ENCODE measurements at regions not wholly inside any gene's neighbourhood (a gene's known extent, or its start where the extent isn't known, plus 50 kb on each side); places are given as distances from the start of the nearest gene placed in this dataset.

DNA sequence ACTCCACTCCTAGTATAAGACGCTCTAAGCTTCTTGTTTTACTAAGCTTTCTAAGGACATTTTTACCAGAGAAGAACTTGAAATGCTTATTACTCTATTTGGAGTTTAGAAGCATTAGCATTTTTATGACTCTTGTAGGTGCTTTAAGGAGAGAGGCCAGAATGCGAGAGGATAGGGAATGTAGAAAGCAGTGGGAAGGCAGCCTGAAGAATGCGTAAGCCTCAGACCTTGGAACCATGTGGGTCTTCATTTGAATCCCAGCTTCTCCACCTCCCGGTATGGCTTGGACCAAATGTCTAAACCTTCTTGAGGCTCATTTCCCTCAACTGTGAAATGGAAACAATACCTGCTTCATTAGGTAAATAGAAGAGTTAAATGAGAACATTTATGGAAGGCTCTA is 60.0 kb upstream of the AMOTL1 start:
- Histone ChIP-seq H3K9me3 (no peaks in the 10 kb centered on the region), H3K27me3 (replicated peaks in 1 of 2; ENCODE audit: control insufficient read depth in 2 of 2, extremely low read depth in 1 of 2, insufficient read depth in 2 of 2, low read length in 1 of 2) (no peaks in the 10 kb centered on the region), H3K4me3 (ENCODE audit: control insufficient read depth in 1 of 2, extremely low read depth in 1 of 2, low read length in 1 of 2) (no peak overlapping the region), H3K4me1 (ENCODE audit: control insufficient read depth in 1 of 2, extremely low read depth in 1 of 2, insufficient read depth in 2 of 2, low read length in 2 of 2) (no peaks in the 10 kb centered on the region), H3K27ac (ENCODE audit: low read length) (no peak overlapping the region), H3K36me3 (ENCODE audit: control insufficient read depth in 2 of 2, extremely low read depth in 1 of 2, insufficient read depth in 1 of 2, low read length in 1 of 2) (no peaks in the 10 kb centered on the region)
- CTCF ChIA-PET = no interaction called here
- ATAC-seq (replicated peaks in 1 of 4) (no peak), DNase-seq (no peak)
- 79% methylated on average over 2 of the region's 4 CpGs for WGBS (ENCODE audit: insufficient coverage)
- Mint-ChIP-seq H3K4me3 (no peak overlapping the region), H3K27me3 (no peaks in the 10 kb centered on the region), H3K36me3 (no peaks in the 10 kb centered on the region), H3K27ac (no peak overlapping the region), H3K9me3 (no peaks in the 10 kb centered on the region), H3K4me1 (no peaks in the 10 kb centered on the region)
- POLR2A ChIA-PET = no interaction called here

DNA sequence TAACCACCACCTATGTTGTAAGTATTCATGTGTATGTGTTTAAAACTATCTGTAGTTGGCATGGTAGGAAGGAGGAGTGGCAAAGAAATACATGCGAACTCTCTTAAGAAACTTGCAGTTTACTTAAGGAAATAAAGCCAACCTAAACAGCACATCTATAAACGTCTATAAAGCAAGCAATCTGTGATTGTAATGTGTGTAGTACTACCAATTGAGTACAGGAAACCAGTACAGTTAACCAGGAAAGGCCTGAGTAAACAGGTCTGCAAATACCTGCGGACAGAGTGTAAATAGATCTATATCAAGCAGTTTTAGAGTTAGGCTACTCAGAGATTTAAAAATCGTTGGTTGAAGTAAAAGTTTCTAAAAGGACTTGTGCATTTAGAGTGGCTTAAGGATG is 59.5 kb upstream of the AMOTL1 start:
- CTCF ChIA-PET = no interaction called here

DNA sequence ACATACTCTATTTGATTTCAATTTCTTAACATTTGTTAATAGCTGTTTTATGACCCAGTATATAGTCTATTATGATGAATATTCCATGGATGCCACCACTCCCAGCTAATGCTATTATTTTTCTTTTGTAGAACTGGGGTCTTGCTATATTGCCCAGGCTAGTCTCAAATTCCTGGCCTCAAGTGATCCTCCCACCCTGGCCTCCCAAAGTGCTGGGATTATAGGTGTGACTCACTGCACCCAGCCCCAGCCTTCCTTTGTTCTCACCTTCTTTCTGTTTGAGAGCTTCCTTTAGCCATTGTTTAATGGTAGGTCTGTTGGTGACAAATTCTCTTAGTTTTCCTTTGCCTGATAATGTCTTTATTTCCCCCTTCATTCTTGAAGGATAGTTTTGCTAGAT is 52.9 kb upstream of the AMOTL1 start:
- H3K4me3 Mint-ChIP-seq = no peak overlapping the region
- Histone ChIP-seq H3K36me3 (ENCODE audit: control insufficient read depth in 2 of 2, extremely low read depth in 1 of 2, insufficient read depth in 1 of 2, low read length in 1 of 2) (no peaks in the 10 kb centered on the region), H3K4me3 (ENCODE audit: control insufficient read depth in 1 of 2, extremely low read depth in 1 of 2, low read length in 1 of 2) (no peak overlapping the region), H3K4me1 (ENCODE audit: control insufficient read depth in 1 of 2, extremely low read depth in 1 of 2, insufficient read depth in 2 of 2, low read length in 2 of 2) (no peaks in the 10 kb centered on the region), H3K9me3 (no peaks in the 10 kb centered on the region), H3K27me3 (replicated peaks in 1 of 2; ENCODE audit: control insufficient read depth in 2 of 2, extremely low read depth in 1 of 2, insufficient read depth in 2 of 2, low read length in 1 of 2) (peaks cover 2 to 5% of the 10 kb centered on the region in 2 experiments), H3K27ac (ENCODE audit: low read length) (no peak overlapping the region)
- peaks cover 25 to 30% of the 10 kb centered on the region in 2 donors for H3K27me3 Mint-ChIP-seq
- DNase-seq (no peak), ATAC-seq (replicated peaks in 1 of 4) (no peak)
- POLR2A ChIA-PET = no interaction called here
- CTCF ChIA-PET = no interaction called here
- H3K4me1 Mint-ChIP-seq = no peaks in the 10 kb centered on the region
- H3K27ac Mint-ChIP-seq = no peak overlapping the region
- H3K9me3 Mint-ChIP-seq = no peaks in the 10 kb centered on the region
- H3K36me3 Mint-ChIP-seq = no peaks in the 10 kb centered on the region

More for the DNA sequence above, 59.5 kb upstream of the AMOTL1 start:
- Mint-ChIP-seq H3K9me3 (no peaks in the 10 kb centered on the region), H3K4me1 (no peaks in the 10 kb centered on the region), H3K27me3 (peaks cover under 1 to 1% of the 10 kb centered on the region in 2 donors), H3K4me3 (no peak overlapping the region), H3K36me3 (no peaks in the 10 kb centered on the region), H3K27ac (no peak overlapping the region)
- no peak overlapping the region for H3K4me3 ChIP-seq (ENCODE audit: control insufficient read depth in 1 of 2, extremely low read depth in 1 of 2, low read length in 1 of 2)
- H3K36me3 ChIP-seq (ENCODE audit: control insufficient read depth in 2 of 2, extremely low read depth in 1 of 2, insufficient read depth in 1 of 2, low read length in 1 of 2) = no peaks in the 10 kb centered on the region
- POLR2A ChIA-PET = no interaction called here
- no peak overlapping the region for H3K27ac ChIP-seq (ENCODE audit: low read length)
- H3K4me1 ChIP-seq (ENCODE audit: control insufficient read depth in 1 of 2, extremely low read depth in 1 of 2, insufficient read depth in 2 of 2, low read length in 2 of 2) = no peaks in the 10 kb centered on the region
- no peaks in the 10 kb centered on the region for H3K27me3 ChIP-seq (replicated peaks in 1 of 2; ENCODE audit: control insufficient read depth in 2 of 2, extremely low read depth in 1 of 2, insufficient read depth in 2 of 2, low read length in 1 of 2)
- no peak for ATAC-seq (replicated peaks in 1 of 4)
- DNase-seq = no peak
- H3K9me3 ChIP-seq = no peaks in the 10 kb centered on the region
- 83% methylated on average over 1 of the region's 4 CpGs for WGBS (ENCODE audit: insufficient coverage)

DNA sequence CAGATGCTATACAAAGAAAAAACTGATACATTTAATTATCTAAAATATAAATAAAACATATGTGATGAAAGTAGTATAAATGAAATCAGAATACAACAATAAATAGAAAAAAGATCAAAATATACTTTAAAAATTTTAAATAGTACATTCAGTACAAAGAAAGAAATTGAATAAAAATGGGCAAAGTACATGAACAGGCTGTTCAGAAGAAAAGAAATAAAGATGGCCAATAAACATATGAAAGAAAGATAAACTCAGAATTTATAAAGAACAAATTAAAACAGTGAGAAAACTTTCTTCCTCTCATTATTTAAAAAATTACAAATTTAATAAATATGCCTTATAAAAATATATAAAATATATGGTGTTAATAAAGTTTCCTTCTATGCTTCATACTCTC is 50.5 kb upstream of the AMOTL1 start:
- H3K4me1 Mint-ChIP-seq = no peaks in the 10 kb centered on the region
- H3K27ac Mint-ChIP-seq = no peak overlapping the region
- H3K9me3 Mint-ChIP-seq = no peaks in the 10 kb centered on the region

More for the DNA sequence above, 50.5 kb upstream of the AMOTL1 start:
- CTCF ChIA-PET = no interaction called here
- no peaks in the 10 kb centered on the region for H3K36me3 ChIP-seq (ENCODE audit: control insufficient read depth in 2 of 2, extremely low read depth in 1 of 2, insufficient read depth in 1 of 2, low read length in 1 of 2)
- H3K27me3 ChIP-seq (replicated peaks in 1 of 2; ENCODE audit: control insufficient read depth in 2 of 2, extremely low read depth in 1 of 2, insufficient read depth in 2 of 2, low read length in 1 of 2) = peaks cover 2 to 5% of the 10 kb centered on the region in 2 experiments
- H3K36me3 Mint-ChIP-seq = no peaks in the 10 kb centered on the region
- no peak overlapping the region for H3K4me3 ChIP-seq (ENCODE audit: control insufficient read depth in 1 of 2, extremely low read depth in 1 of 2, low read length in 1 of 2)
- H3K27me3 Mint-ChIP-seq = peaks cover 34 to 36% of the 10 kb centered on the region in 2 donors
- H3K9me3 ChIP-seq = no peaks in the 10 kb centered on the region
- no peak overlapping the region for H3K4me3 Mint-ChIP-seq
- H3K4me1 ChIP-seq (ENCODE audit: control insufficient read depth in 1 of 2, extremely low read depth in 1 of 2, insufficient read depth in 2 of 2, low read length in 2 of 2) = no peaks in the 10 kb centered on the region
- H3K27ac ChIP-seq (ENCODE audit: low read length) = no peak overlapping the region
- POLR2A ChIA-PET = no interaction called here
- ATAC-seq (replicated peaks in 1 of 4) (no peak), DNase-seq (no peak)

Measured in T-cell (primary cell).